Pulmonary artery endothelial cell (primary cell): ENCODE measurements at regions not wholly inside any gene's neighbourhood (a gene's known extent, or its start where the extent isn't known, plus 50 kb on each side); places are given as distances from the start of the nearest gene placed in this dataset.

ENCODE experiments used
- DNase-seq: peaks from one replicate; pipeline ENCODE4 v3.0.0-alpha.2; 2011; ENCODE audit warnings: low read depth, low spot score

- DNase-seq, result no peak
These were observed 669.5 kb downstream of the SQOR start for GRCh38 chr15:46304321-46304720.

- DNase-seq, result no peak
These were observed 672.9 kb downstream of the SQOR start for GRCh38 chr15:46307746-46308145.

GRCh38 chr15:46309914-46310313 is 675.1 kb downstream of the SQOR start:
- DNase-seq, result no peak

GRCh38 chr15:46312133-46312740 is 677.4 kb downstream of the SQOR start:
- peak; percentile 10 for DNase-seq

GRCh38 chr15:46315434-46315833 is 680.6 kb downstream of the SQOR start:
- DNase-seq, result no peak

GRCh38 chr15:46316024-46316423 is 681.2 kb downstream of the SQOR start:
- no peak for DNase-seq

- no peak for DNase-seq
These were observed 682.2 kb downstream of the SQOR start for GRCh38 chr15:46317029-46317428.

- no peak for DNase-seq
These were observed 687.9 kb downstream of the SQOR start for GRCh38 chr15:46322753-46323152.

- DNase-seq, result no peak
These were observed 691.3 kb downstream of the SQOR start for GRCh38 chr15:46326173-46326572.

- DNase-seq, result no peak
These were observed 694.0 kb downstream of the SQOR start for GRCh38 chr15:46328821-46329220.

GRCh38 chr15:46329876-46330275 is 695.0 kb downstream of the SQOR start:
- no peak for DNase-seq

GRCh38 chr15:46331546-46331945 is 696.7 kb downstream of the SQOR start:
- DNase-seq, result no peak

- DNase-seq, result no peak
These were observed 708.5 kb downstream of the SQOR start for GRCh38 chr15:46343196-46343935.

- no peak for DNase-seq
These were observed 709.4 kb downstream of the SQOR start for GRCh38 chr15:46344115-46344724.

- no peak for DNase-seq
These were observed 710.1 kb downstream of the SQOR start for GRCh38 chr15:46344915-46345314.

- DNase-seq, result no peak
These were observed 719.6 kb downstream of the SQOR start for GRCh38 chr15:46354443-46354842.

GRCh38 chr15:46365572-46365971 is 730.7 kb downstream of the SQOR start:
- DNase-seq, result no peak

GRCh38 chr15:46366360-46367007 is 731.7 kb downstream of the SQOR start:
- no peak for DNase-seq

GRCh38 chr15:46383978-46384377 is 749.1 kb downstream of the SQOR start:
- no peak for DNase-seq

GRCh38 chr15:46386356-46386755 is 751.5 kb downstream of the SQOR start:
- DNase-seq, result no peak

GRCh38 chr15:46389739-46390138 is 754.9 kb downstream of the SQOR start:
- no peak for DNase-seq

- no peak for DNase-seq
These were observed 759.6 kb downstream of the SQOR start for GRCh38 chr15:46394463-46394862.
